IPS-18a (cell line): ENCODE measurements at regions not wholly inside any gene's neighbourhood (a gene's known extent, or its start where the extent isn't known, plus 50 kb on each side); places are given as distances from the start of the nearest gene placed in this dataset.

Experiments
- H3K27ac ChIP-seq: one replicate; pipeline ENCODE4 v1.5.1; 2013; ENCODE audit warnings: low read length
- H3K27me3 ChIP-seq: one replicate; pipeline ENCODE4 v1.6.1; 2013; ENCODE audit warnings: mild to moderate bottlenecking, low read length; ENCODE audit not compliant: control insufficient read depth, insufficient read depth
- H3K36me3 ChIP-seq: one replicate; pipeline ENCODE4 v1.6.1; 2013; ENCODE audit warnings: low read depth, low read length; ENCODE audit not compliant: control insufficient read depth
- H3K4me1 ChIP-seq: one replicate; pipeline ENCODE4 v1.6.1; 2013; ENCODE audit warnings: low read depth, low read length; ENCODE audit not compliant: control insufficient read depth
- H3K4me3 ChIP-seq: one replicate; pipeline ENCODE4 v1.5.1; 2013; ENCODE audit warnings: low read length
- H3K9ac ChIP-seq: one replicate; pipeline ENCODE4 v1.6.1; 2013; ENCODE audit warnings: mild to moderate bottlenecking, low read length, moderate library complexity
- H3K9me3 ChIP-seq: one replicate; pipeline ENCODE4 v1.6.1; 2013; ENCODE audit warnings: low read depth, low read length; ENCODE audit not compliant: control insufficient read depth

GRCh38 chr1:90778486-90778885 lies 61.4 kb upstream of the BARHL2 start:
- Histone ChIP-seq H3K9me3 (no peaks in the 10 kb centered on the region), H3K9ac (no peak overlapping the region), H3K4me1 (no peaks in the 10 kb centered on the region), H3K27me3 (no peaks in the 10 kb centered on the region), H3K4me3 (no peak overlapping the region), H3K36me3 (no peaks in the 10 kb centered on the region), H3K27ac (no peak overlapping the region)

GRCh38 chr1:90773812-90774211 lies 56.7 kb upstream of the BARHL2 start:
- no peaks in the 10 kb centered on the region for H3K9me3 ChIP-seq
- H3K9ac ChIP-seq: no peak overlapping the region
- H3K4me1 ChIP-seq: no peaks in the 10 kb centered on the region
- no peak overlapping the region for H3K4me3 ChIP-seq
- H3K27me3 ChIP-seq: no peaks in the 10 kb centered on the region
- H3K27ac ChIP-seq: no peak overlapping the region
- H3K36me3 ChIP-seq: no peaks in the 10 kb centered on the region

GRCh38 chr1:90768826-90769225 lies 51.7 kb upstream of the BARHL2 start:
- Histone ChIP-seq H3K4me1 (no peaks in the 10 kb centered on the region), H3K9me3 (no peaks in the 10 kb centered on the region), H3K36me3 (no peaks in the 10 kb centered on the region), H3K9ac (no peak overlapping the region), H3K27ac (no peak overlapping the region), H3K27me3 (no peaks in the 10 kb centered on the region), H3K4me3 (no peak overlapping the region)

- Histone ChIP-seq H3K4me3 (no peak overlapping the region), H3K27ac (no peak overlapping the region), H3K9me3 (no peaks in the 10 kb centered on the region), H3K9ac (no peak overlapping the region), H3K4me1 (no peaks in the 10 kb centered on the region), H3K27me3 (no peaks in the 10 kb centered on the region), H3K36me3 (no peaks in the 10 kb centered on the region)
Observed at GRCh38 chr1:90768098-90768497, 51.0 kb upstream of the BARHL2 start.
